ENCODE measurements at regions not wholly inside any gene's neighbourhood (a gene's known extent, or its start where the extent isn't known, plus 50 kb on each side); places are given as distances from the start of the nearest gene placed in this dataset.
"Not testable (repeated sequence)": the region's sequence is repeated elsewhere in the genome, so short reads cannot be mapped to it uniquely, and the experiment has no call there.

DNA sequence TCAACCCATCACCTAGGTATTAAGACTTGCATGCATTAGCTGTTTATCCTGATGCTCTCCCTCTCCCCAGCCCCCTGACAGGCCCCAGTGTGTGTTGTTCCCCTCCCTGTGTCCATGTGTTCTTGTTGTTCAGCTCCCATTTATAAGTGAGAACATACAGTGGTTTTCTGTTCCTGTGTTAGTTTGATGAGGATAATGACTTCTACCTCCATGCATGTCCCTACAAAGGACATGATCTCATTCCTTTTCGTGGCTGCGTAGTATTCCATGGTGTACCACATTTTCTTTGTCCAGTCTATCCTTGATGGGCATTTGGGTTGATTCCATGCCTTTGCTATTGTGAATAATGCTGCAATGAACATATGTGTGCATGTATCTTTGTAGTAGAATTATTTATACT lies 578.3 kb downstream of the ZNF608 start:
- DNase-seq; H3K4me3 ChIP-seq (ENCODE audit: low read length in 2 of 2); H3K4me1 ChIP-seq (ENCODE audit: control insufficient read depth in 1 of 2, insufficient read depth in 2 of 2, low read length in 2 of 2); H3K27ac ChIP-seq (ENCODE audit: low read depth in 1 of 2, low read length in 2 of 2); H3K9me3 ChIP-seq (ENCODE audit: control insufficient read depth, low read length); ATAC-seq (ENCODE audit: low FRiP score); H3K27me3 ChIP-seq (ENCODE audit: control insufficient read depth in 1 of 2, insufficient read depth in 2 of 2, low read length in 1 of 2); H3K36me3 ChIP-seq (ENCODE audit: control insufficient read depth in 1 of 2, insufficient read depth in 2 of 2, low read length in 1 of 2); intact Hi-C loops (cut with DNase I): not testable (repeated sequence)
- WGBS, 2 donors, result 94% methylated on average over 2 of the region's 2 CpGs

DNA sequence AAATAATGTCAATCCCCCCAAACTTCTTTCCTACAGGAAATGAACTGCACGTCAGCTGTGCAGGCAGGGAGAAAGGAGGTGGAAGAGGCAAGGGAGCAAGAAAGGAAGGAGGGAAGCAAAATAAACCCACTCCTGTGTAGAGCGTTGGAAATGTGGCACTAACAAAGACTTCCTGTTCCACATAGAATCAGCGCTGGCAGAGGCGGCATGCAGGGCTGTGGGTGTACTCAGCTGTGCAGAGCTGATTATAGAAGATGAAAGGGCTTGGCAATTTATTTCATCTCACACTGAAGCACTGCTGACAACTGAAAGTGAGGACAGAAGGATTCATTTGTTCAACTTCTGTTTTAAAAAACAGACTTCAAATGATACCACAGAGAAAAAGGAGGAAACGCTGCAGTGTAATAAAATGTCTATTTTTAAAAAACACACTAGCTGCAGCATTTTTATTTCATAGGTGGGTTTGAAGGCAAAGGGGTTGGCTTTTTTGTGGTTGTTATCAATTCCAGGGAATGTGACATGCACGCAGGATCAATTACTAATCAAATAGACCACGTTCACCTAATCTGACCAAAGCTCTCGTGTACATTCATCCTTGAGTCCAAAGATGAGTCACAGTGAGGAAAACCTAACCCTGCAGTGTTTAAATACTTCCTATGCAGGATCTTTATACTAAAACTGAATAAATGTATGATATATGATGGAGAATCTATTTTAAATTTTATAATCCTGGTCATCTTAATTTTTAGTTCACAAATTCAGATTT lies 583.5 kb downstream of the ZNF608 start:
- no peaks in the 10 kb centered on the region for H3K4me1 ChIP-seq (ENCODE audit: control insufficient read depth in 1 of 2, insufficient read depth in 2 of 2, low read length in 2 of 2)
- H3K27ac ChIP-seq (ENCODE audit: low read depth in 1 of 2, low read length in 2 of 2), result no peak overlapping the region
- 33 to 34% methylated on average over 8 of the region's 8 CpGs for WGBS, 2 donors
- no peaks in the 10 kb centered on the region for H3K9me3 ChIP-seq (ENCODE audit: control insufficient read depth, low read length)
- peaks cover 0 to 1% of the 10 kb centered on the region in 2 donors for H3K27me3 ChIP-seq (ENCODE audit: control insufficient read depth in 1 of 2, insufficient read depth in 2 of 2, low read length in 1 of 2)
- H3K36me3 ChIP-seq (ENCODE audit: control insufficient read depth in 1 of 2, insufficient read depth in 2 of 2, low read length in 1 of 2), result no peaks in the 10 kb centered on the region
- H3K4me3 ChIP-seq (ENCODE audit: low read length in 2 of 2), result no peak overlapping the region
- intact Hi-C loops (cut with DNase I), result no loop called here
- ATAC-seq (ENCODE audit: low FRiP score) (no peak), DNase-seq (no peak)

DNA sequence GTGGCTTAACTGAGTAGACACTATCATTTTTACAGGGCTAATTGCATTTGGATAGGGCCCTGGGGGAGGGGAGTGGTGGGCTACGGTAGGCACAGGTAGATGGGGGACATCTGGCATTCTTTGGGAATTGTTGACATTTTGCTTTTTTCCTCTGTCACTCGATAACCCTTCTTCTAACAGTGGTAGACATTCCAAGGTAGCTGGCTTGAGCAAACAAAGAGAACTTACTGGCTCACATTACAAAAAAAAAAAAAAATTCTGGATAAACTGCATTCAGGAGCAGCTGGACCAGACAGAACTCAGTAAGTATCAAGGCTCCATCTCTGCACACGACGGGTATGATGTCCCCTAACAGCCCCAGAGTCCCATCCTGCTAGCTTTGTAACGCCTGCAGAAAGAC lies 585.2 kb downstream of the ZNF608 start:
- peaks cover 0 to 1% of the 10 kb centered on the region in 2 donors for H3K27me3 ChIP-seq (ENCODE audit: control insufficient read depth in 1 of 2, insufficient read depth in 2 of 2, low read length in 1 of 2)
- no peak for DNase-seq
- H3K27ac ChIP-seq (ENCODE audit: low read depth in 1 of 2, low read length in 2 of 2), result no peak overlapping the region
- 83 to 90% methylated on average over 5 of the region's 5 CpGs for WGBS, 2 donors
- no peak overlapping the region for H3K4me3 ChIP-seq (ENCODE audit: low read length in 2 of 2)
- no peaks in the 10 kb centered on the region for H3K9me3 ChIP-seq (ENCODE audit: control insufficient read depth, low read length)
- intact Hi-C loops (cut with DNase I), result no loop called here
- no peaks in the 10 kb centered on the region for H3K36me3 ChIP-seq (ENCODE audit: control insufficient read depth in 1 of 2, insufficient read depth in 2 of 2, low read length in 1 of 2)
- no peaks in the 10 kb centered on the region for H3K4me1 ChIP-seq (ENCODE audit: control insufficient read depth in 1 of 2, insufficient read depth in 2 of 2, low read length in 2 of 2)
- ATAC-seq (ENCODE audit: low FRiP score), result no peak

DNA sequence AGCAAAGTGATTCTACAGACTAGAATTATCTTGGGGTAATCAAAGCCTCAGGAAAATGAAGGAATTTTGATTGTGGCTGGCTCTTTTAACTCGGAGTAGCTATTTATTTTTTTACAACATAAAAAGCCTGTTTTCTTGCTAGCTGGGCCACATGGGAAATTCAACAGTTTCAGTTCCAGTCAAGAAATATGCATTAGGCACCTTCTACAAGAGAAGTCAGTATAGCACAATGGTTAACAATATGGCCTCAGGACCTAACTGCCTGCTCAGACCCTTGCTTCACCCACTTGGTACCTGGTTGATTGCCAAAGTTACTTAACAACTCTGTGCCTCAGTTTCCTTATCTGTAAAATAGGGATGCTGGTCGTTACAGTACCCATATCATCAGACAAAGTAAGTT lies 586.2 kb downstream of the ZNF608 start:
- ATAC-seq (ENCODE audit: low FRiP score) (no peak), DNase-seq (no peak)
- H3K4me1 ChIP-seq (ENCODE audit: control insufficient read depth in 1 of 2, insufficient read depth in 2 of 2, low read length in 2 of 2), result no peaks in the 10 kb centered on the region
- peaks cover 0 to 1% of the 10 kb centered on the region in 2 donors for H3K27me3 ChIP-seq (ENCODE audit: control insufficient read depth in 1 of 2, insufficient read depth in 2 of 2, low read length in 1 of 2)
- no peak overlapping the region for H3K4me3 ChIP-seq (ENCODE audit: low read length in 2 of 2)
- intact Hi-C loops (cut with DNase I), result no loop called here
- H3K9me3 ChIP-seq (ENCODE audit: control insufficient read depth, low read length), result peaks cover 2% of the 10 kb centered on the region
- no peak overlapping the region for H3K27ac ChIP-seq (ENCODE audit: low read depth in 1 of 2, low read length in 2 of 2)
- 80 to 87% methylated on average over 2 of the region's 2 CpGs for WGBS, 2 donors
- no peaks in the 10 kb centered on the region for H3K36me3 ChIP-seq (ENCODE audit: control insufficient read depth in 1 of 2, insufficient read depth in 2 of 2, low read length in 1 of 2)

DNA sequence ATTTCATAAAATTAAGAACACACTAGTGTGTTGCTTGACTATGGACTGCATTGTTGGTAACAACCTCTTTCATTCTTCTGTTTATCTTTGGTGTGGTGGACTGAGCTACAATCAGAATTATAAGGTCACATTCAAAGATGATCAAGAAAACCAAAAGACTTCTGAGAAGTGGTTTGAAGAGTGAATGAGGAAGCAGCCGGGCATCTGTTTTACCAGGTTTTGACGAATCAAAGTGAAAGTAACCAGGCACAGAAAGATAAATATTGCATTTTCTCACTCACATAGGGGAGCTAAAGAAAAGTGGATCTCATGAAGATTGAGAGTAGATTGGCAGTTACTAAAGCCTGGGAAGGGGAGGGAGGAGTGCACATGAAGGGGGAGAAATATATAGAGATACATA lies 589.1 kb downstream of the ZNF608 start:
- H3K4me3 ChIP-seq (ENCODE audit: low read length in 2 of 2), result no peak overlapping the region
- peaks cover 2% of the 10 kb centered on the region for H3K9me3 ChIP-seq (ENCODE audit: control insufficient read depth, low read length)
- no peaks in the 10 kb centered on the region for H3K36me3 ChIP-seq (ENCODE audit: control insufficient read depth in 1 of 2, insufficient read depth in 2 of 2, low read length in 1 of 2)
- peaks cover 0 to 1% of the 10 kb centered on the region in 2 donors for H3K27me3 ChIP-seq (ENCODE audit: control insufficient read depth in 1 of 2, insufficient read depth in 2 of 2, low read length in 1 of 2)
- WGBS, 2 donors, result 36 to 38% methylated on average over 2 of the region's 2 CpGs
- H3K27ac ChIP-seq (ENCODE audit: low read depth in 1 of 2, low read length in 2 of 2), result no peak overlapping the region
- DNase-seq (no peak), ATAC-seq (ENCODE audit: low FRiP score) (no peak)
- no peaks in the 10 kb centered on the region for H3K4me1 ChIP-seq (ENCODE audit: control insufficient read depth in 1 of 2, insufficient read depth in 2 of 2, low read length in 2 of 2)
- intact Hi-C loops (cut with DNase I), result no loop called here

DNA sequence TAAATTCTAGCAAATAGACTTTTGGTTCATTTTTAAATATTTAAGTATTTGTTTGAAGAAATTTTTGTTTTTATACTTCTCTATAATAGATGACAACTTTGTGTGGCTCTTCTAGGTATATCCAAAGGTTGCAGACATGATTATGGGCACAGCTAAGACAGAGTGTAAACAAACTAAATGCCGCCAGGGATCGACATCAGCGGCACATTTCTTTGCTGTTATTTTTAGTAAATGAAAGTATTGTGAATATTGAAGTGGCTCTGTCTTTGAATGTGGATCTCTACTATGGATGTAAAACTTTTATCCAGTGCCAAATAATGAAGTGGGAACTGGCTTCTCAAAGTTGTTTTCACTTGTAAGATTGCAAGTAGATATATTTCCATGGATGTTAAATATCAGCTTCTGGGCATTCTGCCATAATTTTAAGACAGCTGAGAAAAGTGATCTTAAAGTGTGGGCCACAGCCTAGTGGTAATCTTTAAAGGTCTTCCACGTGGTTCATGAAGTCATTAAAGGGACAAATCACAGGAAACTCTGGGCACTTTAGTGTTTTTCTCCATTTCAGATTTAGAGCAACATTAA lies 589.9 kb downstream of the ZNF608 start:
- DNase-seq (no peak), ATAC-seq (ENCODE audit: low FRiP score) (no peak)
- Histone ChIP-seq H3K4me1 (ENCODE audit: control insufficient read depth in 1 of 2, insufficient read depth in 2 of 2, low read length in 2 of 2) (no peaks in the 10 kb centered on the region), H3K4me3 (ENCODE audit: low read length in 2 of 2) (no peak overlapping the region), H3K9me3 (ENCODE audit: control insufficient read depth, low read length) (peaks cover 2% of the 10 kb centered on the region), H3K36me3 (ENCODE audit: control insufficient read depth in 1 of 2, insufficient read depth in 2 of 2, low read length in 1 of 2) (no peaks in the 10 kb centered on the region), H3K27me3 (ENCODE audit: control insufficient read depth in 1 of 2, insufficient read depth in 2 of 2, low read length in 1 of 2) (peaks cover 0 to 1% of the 10 kb centered on the region in 2 donors), H3K27ac (ENCODE audit: low read depth in 1 of 2, low read length in 2 of 2) (no peak overlapping the region)
- 23 to 28% methylated on average over 4 of the region's 4 CpGs for WGBS, 2 donors
- intact Hi-C loops (cut with DNase I), result no loop called here

DNA sequence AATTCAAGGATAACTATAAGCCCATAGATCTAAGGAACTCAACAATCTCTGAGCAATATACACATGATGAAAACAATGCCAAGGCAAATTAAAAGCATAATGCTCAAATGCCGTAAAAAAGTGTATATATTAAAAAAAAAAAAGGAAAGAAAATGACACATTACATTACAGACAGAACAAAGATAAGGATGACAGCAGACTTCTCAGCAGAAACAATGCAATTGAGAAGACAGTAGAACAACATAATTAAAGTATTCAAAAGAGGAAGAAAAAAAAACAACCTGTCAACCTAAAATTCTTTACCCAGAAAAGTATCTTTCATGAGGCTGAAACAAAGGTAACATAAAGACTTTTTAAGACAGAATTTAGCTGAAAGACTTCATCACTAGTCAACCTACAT lies 591.7 kb downstream of the ZNF608 start:
- Histone ChIP-seq H3K27me3 (ENCODE audit: control insufficient read depth in 1 of 2, insufficient read depth in 2 of 2, low read length in 1 of 2) (no peaks in the 10 kb centered on the region), H3K36me3 (ENCODE audit: control insufficient read depth in 1 of 2, insufficient read depth in 2 of 2, low read length in 1 of 2) (no peaks in the 10 kb centered on the region), H3K9me3 (ENCODE audit: control insufficient read depth, low read length) (peaks cover 2% of the 10 kb centered on the region), H3K4me3 (ENCODE audit: low read length in 2 of 2) (no peak overlapping the region), H3K4me1 (ENCODE audit: control insufficient read depth in 1 of 2, insufficient read depth in 2 of 2, low read length in 2 of 2) (no peaks in the 10 kb centered on the region), H3K27ac (ENCODE audit: low read depth in 1 of 2, low read length in 2 of 2) (no peak overlapping the region)
- no peak for ATAC-seq (ENCODE audit: low FRiP score)
- 53 to 100% methylated on average over 1 of the region's 1 CpG for WGBS, 2 donors
- intact Hi-C loops (cut with DNase I), result no loop called here
- no peak for DNase-seq

DNA sequence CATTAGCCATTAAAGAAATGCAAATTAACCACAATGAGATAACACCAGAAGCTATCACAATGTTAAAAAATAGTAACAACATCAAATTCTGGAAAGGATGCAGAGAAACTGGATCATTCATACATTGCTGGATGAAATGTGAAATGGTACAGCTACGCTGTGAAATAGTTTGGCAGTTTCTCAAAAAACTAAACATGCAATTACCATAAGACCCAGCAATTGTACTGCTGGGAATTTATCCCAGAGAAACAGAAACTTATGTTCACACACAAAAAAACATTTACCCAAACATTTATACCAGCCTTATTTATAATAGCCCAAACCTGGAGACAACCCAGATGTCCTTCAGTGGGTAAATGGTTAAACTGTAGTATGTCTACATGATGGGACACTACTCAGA lies 592.9 kb downstream of the ZNF608 start:
- Histone ChIP-seq H3K4me3 (ENCODE audit: low read length in 2 of 2) (no peak overlapping the region), H3K27ac (ENCODE audit: low read depth in 1 of 2, low read length in 2 of 2) (no peak overlapping the region), H3K9me3 (ENCODE audit: control insufficient read depth, low read length) (peaks cover 3% of the 10 kb centered on the region), H3K27me3 (ENCODE audit: control insufficient read depth in 1 of 2, insufficient read depth in 2 of 2, low read length in 1 of 2) (no peaks in the 10 kb centered on the region), H3K36me3 (ENCODE audit: control insufficient read depth in 1 of 2, insufficient read depth in 2 of 2, low read length in 1 of 2) (no peaks in the 10 kb centered on the region), H3K4me1 (ENCODE audit: control insufficient read depth in 1 of 2, insufficient read depth in 2 of 2, low read length in 2 of 2) (no peaks in the 10 kb centered on the region)
- 45 to 50% methylated on average over 1 of the region's 1 CpG for WGBS, 2 donors
- intact Hi-C loops (cut with DNase I), result no loop called here
- ATAC-seq (ENCODE audit: low FRiP score), result no peak
- no peak for DNase-seq

DNA sequence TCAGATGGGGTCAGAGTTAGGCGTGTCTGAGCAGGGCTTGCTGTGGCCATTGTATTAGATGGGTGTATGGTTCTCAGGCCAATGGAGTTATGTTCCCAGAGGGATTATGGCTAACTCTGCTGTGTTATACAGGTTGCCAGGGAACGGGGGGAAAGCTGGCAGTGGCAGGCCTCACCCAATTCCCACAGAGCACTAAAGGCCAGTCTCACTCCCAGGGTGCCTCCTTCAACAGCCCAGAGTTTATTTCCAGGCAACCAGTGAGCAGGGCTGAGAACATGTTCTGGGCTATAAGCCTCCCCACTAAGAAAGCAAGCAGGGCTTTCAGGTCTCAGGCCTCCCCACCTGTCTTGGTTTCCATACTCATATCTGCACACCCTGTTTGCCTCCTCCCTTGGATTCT lies 597.9 kb downstream of the ZNF608 start:
- Histone ChIP-seq H3K4me1 (ENCODE audit: control insufficient read depth in 1 of 2, insufficient read depth in 2 of 2, low read length in 2 of 2) (no peaks in the 10 kb centered on the region), H3K27ac (ENCODE audit: low read depth in 1 of 2, low read length in 2 of 2) (no peak overlapping the region), H3K9me3 (ENCODE audit: control insufficient read depth, low read length) (peaks cover 6% of the 10 kb centered on the region), H3K36me3 (ENCODE audit: control insufficient read depth in 1 of 2, insufficient read depth in 2 of 2, low read length in 1 of 2) (no peaks in the 10 kb centered on the region), H3K4me3 (ENCODE audit: low read length in 2 of 2) (no peak overlapping the region), H3K27me3 (ENCODE audit: control insufficient read depth in 1 of 2, insufficient read depth in 2 of 2, low read length in 1 of 2) (no peaks in the 10 kb centered on the region)
- WGBS, 2 donors, result 90 to 94% methylated on average over 2 of the region's 2 CpGs
- intact Hi-C loops (cut with DNase I), result no loop called here
- DNase-seq (no peak), ATAC-seq (ENCODE audit: low FRiP score) (no peak)
